HEK293 (cell line): ENCODE measurements at regions not wholly inside any gene's neighbourhood (a gene's known extent, or its start where the extent isn't known, plus 50 kb on each side); places are given as distances from the start of the nearest gene placed in this dataset.

ENCODE experiments used
- REPIN1 ChIP-seq: fragments of 450-650 bp; formaldehyde crosslinking; IDR thresholded peaks from 2 replicates; pipeline ENCODE4 v1.5.1; 2017; ENCODE audit warnings: missing biosample characterization, missing genetic modification characterization, low read depth
- YY1 ChIP-seq: fragments of 450-650 bp; formaldehyde crosslinking; IDR thresholded peaks from 2 replicates; pipeline ENCODE4 v1.5.1; 2018; ENCODE audit warnings: missing biosample characterization, missing genetic modification characterization
- ZNF433 ChIP-seq: fragments of 450-650 bp; formaldehyde crosslinking; IDR thresholded peaks from 2 replicates; pipeline ENCODE4 v1.5.1; 2016; ENCODE audit warnings: missing biosample characterization, missing genetic modification characterization, low read depth

- TF ChIP-seq YY1 (tag by site-specific recombination) (no peak), REPIN1 (tag by site-specific recombination) (no peak), ZNF433 (tag by site-specific recombination) (no peak)
Measured at GRCh38 chr17:70658317-70658716, 489.0 kb downstream of the KCNJ2 start.
